Endodermal cell (in vitro differentiated cells): ENCODE measurements at regions not wholly inside any gene's neighbourhood (a gene's known extent, or its start where the extent isn't known, plus 50 kb on each side); places are given as distances from the start of the nearest gene placed in this dataset.
A peak's percentile ranks its signal among the peaks of the same experiment; 100 is the strongest.

ENCODE experiments used
- DNase-seq: peaks from one replicate; pipeline ENCODE4 v3.0.0-alpha.2; 2017
- H3K27ac ChIP-seq: 2 replicates; pipeline ENCODE4 v1.5.1; 2013; ENCODE audit warnings: mild to moderate bottlenecking, low read depth, low read length, moderate library complexity
- H3K27me3 ChIP-seq: 2 replicates; pipeline ENCODE4 v1.6.1; 2013; ENCODE audit warnings: mild to moderate bottlenecking, low read length, moderate library complexity; ENCODE audit not compliant: insufficient read depth, control insufficient read depth, poor library complexity, severe bottlenecking
- H3K36me3 ChIP-seq: 2 replicates; pipeline ENCODE4 v1.7.0; 2013; ENCODE audit warnings: mild to moderate bottlenecking, low read length, moderate library complexity; ENCODE audit not compliant: control insufficient read depth, insufficient read depth
- H3K4me1 ChIP-seq: one replicate; pipeline ENCODE4 v1.7.0; 2013; ENCODE audit warnings: low read length; ENCODE audit not compliant: control insufficient read depth, insufficient read depth
- H3K4me3 ChIP-seq: 2 replicates; pipeline ENCODE4 v1.5.1; 2013; ENCODE audit warnings: mild to moderate bottlenecking, low read length, moderate library complexity
- H3K9ac ChIP-seq: 2 replicates; pipeline ENCODE4 v1.6.1; 2013; ENCODE audit warnings: mild to moderate bottlenecking, low read length, moderate library complexity; ENCODE audit not compliant: poor library complexity, severe bottlenecking; ENCODE audit errors: extremely low read depth
- H3K9me3 ChIP-seq: 2 replicates; pipeline ENCODE4 v1.6.1; 2013; ENCODE audit warnings: mild to moderate bottlenecking, low read length, moderate library complexity; ENCODE audit not compliant: control insufficient read depth
- H3K27ac Mint-ChIP-seq: 2 replicates; pipeline ENCODE4 v1.8.0; 2020; ENCODE audit warnings: mixed read lengths
- H3K27me3 Mint-ChIP-seq: 2 replicates; pipeline ENCODE4 v1.8.0; 2021; ENCODE audit warnings: mild to moderate bottlenecking, mixed read lengths; ENCODE audit not compliant: insufficient read depth
- H3K36me3 Mint-ChIP-seq: 2 replicates; pipeline ENCODE4 v1.8.0; 2020; ENCODE audit warnings: low read depth, mixed read lengths
- H3K4me1 Mint-ChIP-seq: 2 replicates; pipeline ENCODE4 v1.8.0; 2020; ENCODE audit warnings: mixed read lengths
- H3K4me3 Mint-ChIP-seq: 2 replicates; pipeline ENCODE4 v1.8.0; 2020; ENCODE audit warnings: mild to moderate bottlenecking, moderate library complexity, mixed read lengths
- H3K9me3 Mint-ChIP-seq: 2 replicates; pipeline ENCODE4 v1.8.0; 2020; ENCODE audit warnings: mild to moderate bottlenecking, mixed read lengths
- WGBS, 2 experiments: methylation state at CpG; one replicate each; pipeline versions ENCODE4 v1.1.5 to v1.1.7; 2013; ENCODE audit warnings: missing lambda C conversion rate in 2 of 2, mixed read lengths in 1 of 2; ENCODE audit not compliant: insufficient coverage in 1 of 2, insufficient read length in 1 of 2; 5-methylcytosine and 5-hydroxymethylcytosine counted together
- TF ChIP-seq, protein P1 (sequence below): fragments of 200-600 bp; sonication (generic); conservative IDR thresholded peaks from 2 replicates; pipeline ENCODE4 v1.5.0; 2021; ENCODE audit warnings: antibody characterized with exemption, mild to moderate bottlenecking

DNA sequence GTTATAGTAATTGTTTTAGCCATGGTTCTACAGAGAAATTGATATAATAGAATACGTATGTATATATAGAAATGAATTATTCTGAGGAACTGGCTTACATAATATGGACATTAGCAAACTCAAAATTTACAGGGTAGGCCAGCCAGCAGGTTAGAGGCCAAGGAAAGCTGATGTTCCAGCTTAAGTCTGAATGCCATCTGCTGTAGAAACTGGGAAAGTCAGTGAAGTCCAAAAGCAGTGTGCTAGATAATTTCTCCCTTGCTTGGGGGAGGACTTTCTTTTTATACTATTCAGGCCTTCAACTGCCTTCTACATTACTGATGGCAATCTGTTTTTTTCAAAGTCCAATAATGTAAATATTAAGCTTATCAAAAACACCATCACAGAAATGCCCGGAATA, 1174.7 kb downstream of the ZPLD1 start:
- Mint-ChIP-seq H3K4me1 (no peaks in the 10 kb centered on the region), H3K36me3 (no peaks in the 10 kb centered on the region), H3K9me3 (no peaks in the 10 kb centered on the region), H3K27me3 (no peaks in the 10 kb centered on the region), H3K4me3 (no peak overlapping the region), H3K27ac (no peak overlapping the region)
- H3K4me3 ChIP-seq, result no peak overlapping the region
- H3K4me1 ChIP-seq, result no peaks in the 10 kb centered on the region
- no peaks in the 10 kb centered on the region for H3K9me3 ChIP-seq
- no peak overlapping the region for H3K9ac ChIP-seq
- no peaks in the 10 kb centered on the region for H3K27me3 ChIP-seq
- DNase-seq, result no peak
- H3K36me3 ChIP-seq, result no peaks in the 10 kb centered on the region
- 96% methylated on average over 2 of the region's 2 CpGs; no CpG with 5 or more reads in 1 of the 2 experiments for WGBS, 2 experiments
- H3K27ac ChIP-seq, result no peak overlapping the region
- TF ChIP-seq, protein P1, sequence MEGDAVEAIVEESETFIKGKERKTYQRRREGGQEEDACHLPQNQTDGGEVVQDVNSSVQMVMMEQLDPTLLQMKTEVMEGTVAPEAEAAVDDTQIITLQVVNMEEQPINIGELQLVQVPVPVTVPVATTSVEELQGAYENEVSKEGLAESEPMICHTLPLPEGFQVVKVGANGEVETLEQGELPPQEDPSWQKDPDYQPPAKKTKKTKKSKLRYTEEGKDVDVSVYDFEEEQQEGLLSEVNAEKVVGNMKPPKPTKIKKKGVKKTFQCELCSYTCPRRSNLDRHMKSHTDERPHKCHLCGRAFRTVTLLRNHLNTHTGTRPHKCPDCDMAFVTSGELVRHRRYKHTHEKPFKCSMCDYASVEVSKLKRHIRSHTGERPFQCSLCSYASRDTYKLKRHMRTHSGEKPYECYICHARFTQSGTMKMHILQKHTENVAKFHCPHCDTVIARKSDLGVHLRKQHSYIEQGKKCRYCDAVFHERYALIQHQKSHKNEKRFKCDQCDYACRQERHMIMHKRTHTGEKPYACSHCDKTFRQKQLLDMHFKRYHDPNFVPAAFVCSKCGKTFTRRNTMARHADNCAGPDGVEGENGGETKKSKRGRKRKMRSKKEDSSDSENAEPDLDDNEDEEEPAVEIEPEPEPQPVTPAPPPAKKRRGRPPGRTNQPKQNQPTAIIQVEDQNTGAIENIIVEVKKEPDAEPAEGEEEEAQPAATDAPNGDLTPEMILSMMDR, result peak; percentile 36

DNA sequence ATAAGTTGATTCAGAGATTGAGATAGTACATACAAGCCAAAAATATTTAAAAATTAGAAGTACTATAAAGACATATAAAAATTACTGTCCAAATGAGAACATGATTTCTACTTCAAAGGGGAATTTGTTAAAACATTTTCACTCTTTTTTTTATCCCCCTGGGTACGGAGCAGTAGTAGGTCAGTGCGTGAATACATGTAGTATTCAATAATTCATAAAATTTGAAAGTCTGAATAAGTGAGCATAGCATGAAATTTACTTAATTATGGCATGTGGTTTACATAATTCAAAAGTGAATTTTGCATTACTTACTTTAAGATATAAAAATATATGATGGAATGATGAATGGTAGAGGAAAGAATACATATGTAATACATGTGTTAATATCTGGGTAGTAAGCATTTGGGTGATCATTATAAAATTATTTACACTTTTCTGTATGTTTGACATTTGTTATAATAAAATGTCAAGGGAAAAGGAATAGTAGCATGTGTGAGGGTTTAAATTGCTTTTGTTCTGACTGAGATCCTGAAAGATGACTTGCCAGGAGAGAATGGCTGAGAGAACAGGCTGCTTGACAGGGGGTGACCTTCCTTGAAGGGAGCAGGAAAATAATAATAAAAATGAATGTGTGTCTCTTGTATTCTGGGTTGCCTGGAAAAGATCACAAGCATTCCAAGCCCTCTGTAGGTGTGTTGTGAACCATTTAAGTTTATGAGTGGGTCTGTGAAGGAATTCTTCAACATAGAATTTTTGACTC, 1178.8 kb downstream of the ZPLD1 start:
- no peak overlapping the region for H3K4me3 Mint-ChIP-seq
- Histone ChIP-seq H3K27me3 (no peaks in the 10 kb centered on the region), H3K36me3 (no peaks in the 10 kb centered on the region), H3K9ac (no peak overlapping the region), H3K9me3 (no peaks in the 10 kb centered on the region), H3K4me3 (no peak overlapping the region), H3K4me1 (no peaks in the 10 kb centered on the region), H3K27ac (no peak overlapping the region)
- H3K36me3 Mint-ChIP-seq, result no peaks in the 10 kb centered on the region
- no peak for DNase-seq
- no peaks in the 10 kb centered on the region for H3K4me1 Mint-ChIP-seq
- no peak overlapping the region for H3K27ac Mint-ChIP-seq
- TF ChIP-seq, protein P1, result no peak
- H3K9me3 Mint-ChIP-seq, result peaks cover under 1% of the 10 kb centered on the region
- no peaks in the 10 kb centered on the region for H3K27me3 Mint-ChIP-seq
- WGBS, 2 experiments, result 93% methylated on average over 2 of the region's 2 CpGs; no CpG with 5 or more reads in 1 of the 2 experiments

- H3K4me3 Mint-ChIP-seq, result no peak overlapping the region
- no peak overlapping the region for H3K27ac Mint-ChIP-seq
- H3K27me3 Mint-ChIP-seq, result no peaks in the 10 kb centered on the region
- H3K36me3 Mint-ChIP-seq, result no peaks in the 10 kb centered on the region
- H3K4me1 ChIP-seq, result no peaks in the 10 kb centered on the region
- no peaks in the 10 kb centered on the region for H3K36me3 ChIP-seq
- peaks cover 8% of the 10 kb centered on the region for H3K9me3 ChIP-seq
- H3K9ac ChIP-seq, result no peak overlapping the region
- H3K4me3 ChIP-seq, result no peak overlapping the region
- H3K4me1 Mint-ChIP-seq, result no peaks in the 10 kb centered on the region
- no peaks in the 10 kb centered on the region for H3K27me3 ChIP-seq
- TF ChIP-seq, protein P1, result no peak
- no peak overlapping the region for H3K27ac ChIP-seq
- DNase-seq, result no peak
- peaks cover 5% of the 10 kb centered on the region for H3K9me3 Mint-ChIP-seq
These were observed 1179.9 kb downstream of the ZPLD1 start for GRCh38 chr3:103614719-103615118.
